ENCODE measurements at regions not wholly inside any gene's neighbourhood (a gene's known extent, or its start where the extent isn't known, plus 50 kb on each side); places are given as distances from the start of the nearest gene placed in this dataset.

DNA sequence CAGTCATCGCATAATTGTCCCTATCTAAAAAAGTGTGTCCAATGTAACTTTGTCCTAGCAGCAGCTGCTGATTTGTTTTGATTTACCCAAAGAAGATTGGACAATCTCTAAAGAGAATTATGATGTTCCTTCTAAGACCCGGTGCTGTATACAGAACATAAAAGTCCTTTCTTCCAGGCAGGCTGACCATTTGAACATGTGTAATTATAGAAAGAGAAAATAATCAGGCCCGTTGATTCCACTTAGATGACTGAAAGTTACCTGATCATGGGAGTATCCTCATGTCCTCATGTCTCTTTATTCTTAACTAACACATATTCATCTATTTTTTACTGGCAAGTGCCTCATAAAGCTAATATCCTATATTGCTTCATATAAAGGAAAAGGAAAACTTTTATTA, 164.1 kb upstream of the MRPS30 start:
- intact Hi-C loops (cut with micrococcal nuclease): no loop called here
- Mint-ChIP-seq H3K4me3 (no peak overlapping the region), H3K27ac (no peak overlapping the region), H3K9me3 (peaks cover 4% of the 10 kb centered on the region), H3K27me3 (ENCODE audit: insufficient read depth) (no peaks in the 10 kb centered on the region), H3K36me3 (ENCODE audit: low read depth) (no peaks in the 10 kb centered on the region), H3K4me1 (ENCODE audit: low read depth) (no peaks in the 10 kb centered on the region)
- no peak for DNase-seq (ENCODE audit: low spot score)

DNA sequence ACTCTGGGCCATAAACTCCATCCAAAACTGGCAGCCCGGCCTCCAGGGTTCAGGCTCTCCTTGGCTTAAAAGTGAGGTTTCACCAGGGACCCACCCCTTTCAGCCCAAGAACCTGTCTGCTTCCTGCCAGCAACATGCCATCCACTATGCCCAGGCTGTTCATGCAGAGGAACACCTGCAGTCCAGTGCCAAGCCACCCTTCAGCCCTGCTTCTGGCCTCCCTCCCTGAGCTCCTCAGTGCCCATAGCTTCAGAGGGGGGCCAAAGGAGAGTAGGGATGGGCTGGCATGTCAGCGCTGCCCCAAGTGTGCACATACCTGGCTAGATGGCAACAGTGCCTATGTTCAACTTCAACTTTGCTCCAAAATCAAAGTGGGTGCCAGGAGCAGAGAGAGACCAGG, 166.9 kb upstream of the MRPS30 start:
- no peaks in the 10 kb centered on the region for H3K4me1 Mint-ChIP-seq (ENCODE audit: low read depth)
- no peak overlapping the region for H3K4me3 Mint-ChIP-seq
- H3K36me3 Mint-ChIP-seq (ENCODE audit: low read depth): no peaks in the 10 kb centered on the region
- H3K9me3 Mint-ChIP-seq: no peaks in the 10 kb centered on the region
- no peaks in the 10 kb centered on the region for H3K27me3 Mint-ChIP-seq (ENCODE audit: insufficient read depth)
- intact Hi-C loops (cut with micrococcal nuclease): no loop called here
- no peak for DNase-seq (ENCODE audit: low spot score)
- H3K27ac Mint-ChIP-seq: no peak overlapping the region

DNA sequence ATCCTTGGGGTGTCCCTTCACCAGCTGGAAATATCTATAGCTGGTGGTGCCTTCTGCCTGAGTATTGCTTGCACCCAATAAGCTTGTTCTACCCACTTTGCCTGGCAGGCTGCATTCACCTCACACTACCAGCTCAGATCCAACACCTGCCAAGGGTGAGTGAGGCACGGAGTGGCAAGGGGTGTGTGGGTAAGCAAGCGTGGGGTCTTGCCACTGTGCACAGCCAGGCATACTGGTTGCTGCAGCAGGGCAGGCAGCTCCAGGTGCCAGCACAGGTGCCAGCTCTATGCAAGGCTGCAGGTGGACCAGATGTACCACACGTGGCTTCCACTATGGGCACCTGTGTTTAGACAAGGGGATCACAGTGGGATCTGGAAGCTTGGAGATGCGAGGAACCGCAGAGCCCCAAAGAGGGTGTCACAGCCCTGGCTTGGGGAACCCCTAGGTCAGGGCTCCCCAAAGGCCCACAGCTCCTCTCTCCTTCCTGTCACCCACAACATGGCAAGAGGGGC, 167.7 kb upstream of the MRPS30 start:
- H3K9me3 Mint-ChIP-seq: no peaks in the 10 kb centered on the region
- H3K4me3 Mint-ChIP-seq: no peak overlapping the region
- H3K36me3 Mint-ChIP-seq (ENCODE audit: low read depth): no peaks in the 10 kb centered on the region
- no peaks in the 10 kb centered on the region for H3K4me1 Mint-ChIP-seq (ENCODE audit: low read depth)
- intact Hi-C loops (cut with micrococcal nuclease): no loop called here
- H3K27ac Mint-ChIP-seq: no peak overlapping the region
- DNase-seq (ENCODE audit: low spot score): no peak
- H3K27me3 Mint-ChIP-seq (ENCODE audit: insufficient read depth): no peaks in the 10 kb centered on the region

DNA sequence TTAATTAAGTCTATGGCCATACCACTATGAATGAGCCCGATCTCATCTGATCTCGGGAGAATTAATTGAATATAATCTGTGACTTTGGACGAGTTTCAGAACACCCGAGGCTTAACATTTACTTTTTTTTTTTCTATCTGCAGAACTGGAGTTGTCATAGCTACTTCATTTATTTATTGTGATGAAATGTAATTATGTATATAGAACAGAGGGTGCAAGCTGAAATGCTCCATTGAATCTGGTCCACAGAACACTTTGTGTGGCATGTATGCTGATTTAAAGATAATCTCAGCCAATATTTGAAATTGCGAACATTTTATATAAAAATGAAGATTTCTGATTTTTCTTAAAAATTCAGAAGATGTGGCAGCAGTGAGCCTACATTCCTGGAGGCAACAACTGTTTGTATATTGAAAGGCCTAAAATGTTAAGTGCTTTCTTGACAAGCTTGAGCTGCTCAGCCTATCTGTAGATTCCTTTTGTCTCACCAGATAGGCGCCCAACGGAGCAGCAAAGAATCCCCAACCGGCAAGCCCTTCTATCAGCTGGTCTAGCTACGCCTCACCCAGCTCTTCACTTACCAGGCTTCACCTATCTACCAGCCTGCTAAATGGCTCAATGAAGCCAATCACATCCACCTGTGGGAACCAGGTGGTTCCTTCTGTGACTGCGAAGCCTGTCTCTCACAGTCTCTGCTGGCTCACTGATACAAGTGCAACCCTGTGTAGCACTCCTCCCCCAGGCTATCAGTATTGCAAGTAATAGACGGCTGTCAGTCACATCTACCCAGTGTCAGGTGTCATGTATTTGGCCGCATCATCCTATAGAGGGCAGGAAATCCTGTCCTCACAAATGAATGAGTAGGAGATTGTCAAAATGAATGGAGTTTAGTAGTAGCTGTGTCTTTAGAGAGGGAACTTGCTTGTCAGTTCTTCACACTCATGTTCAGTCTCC, 170.6 kb upstream of the MRPS30 start:
- H3K4me1 Mint-ChIP-seq (ENCODE audit: low read depth): no peaks in the 10 kb centered on the region
- no peaks in the 10 kb centered on the region for H3K9me3 Mint-ChIP-seq
- H3K27ac Mint-ChIP-seq: no peak overlapping the region
- no peak overlapping the region for H3K4me3 Mint-ChIP-seq
- H3K27me3 Mint-ChIP-seq (ENCODE audit: insufficient read depth): no peaks in the 10 kb centered on the region
- DNase-seq (ENCODE audit: low spot score): no peak
- H3K36me3 Mint-ChIP-seq (ENCODE audit: low read depth): no peaks in the 10 kb centered on the region
- intact Hi-C loops (cut with micrococcal nuclease): no loop called here

DNA sequence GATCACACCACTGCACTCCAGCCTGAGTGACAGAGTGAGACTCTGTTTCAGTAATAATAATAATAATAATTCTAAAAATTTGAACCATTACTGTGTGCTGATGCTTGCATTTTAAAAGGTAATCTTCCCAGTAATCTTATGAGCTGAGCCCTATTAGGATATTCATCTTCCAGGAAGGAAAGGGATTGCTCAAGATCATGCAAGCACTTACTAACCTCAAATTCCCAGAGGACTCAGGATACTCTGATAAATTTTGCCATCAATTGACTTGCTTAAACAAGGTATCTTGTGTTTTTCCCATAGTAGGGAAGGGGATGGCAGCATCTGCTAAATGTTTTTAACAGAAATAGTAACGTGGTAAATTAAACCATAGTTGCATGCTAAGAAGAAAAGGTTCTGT, 176.4 kb upstream of the MRPS30 start:
- DNase-seq (ENCODE audit: low spot score): no peak
- H3K9me3 Mint-ChIP-seq: peaks cover 6% of the 10 kb centered on the region
- H3K27ac Mint-ChIP-seq: no peak overlapping the region
- intact Hi-C loops (cut with micrococcal nuclease): no loop called here
- no peaks in the 10 kb centered on the region for H3K36me3 Mint-ChIP-seq (ENCODE audit: low read depth)
- no peaks in the 10 kb centered on the region for H3K4me1 Mint-ChIP-seq (ENCODE audit: low read depth)
- no peak overlapping the region for H3K4me3 Mint-ChIP-seq
- no peaks in the 10 kb centered on the region for H3K27me3 Mint-ChIP-seq (ENCODE audit: insufficient read depth)

DNA sequence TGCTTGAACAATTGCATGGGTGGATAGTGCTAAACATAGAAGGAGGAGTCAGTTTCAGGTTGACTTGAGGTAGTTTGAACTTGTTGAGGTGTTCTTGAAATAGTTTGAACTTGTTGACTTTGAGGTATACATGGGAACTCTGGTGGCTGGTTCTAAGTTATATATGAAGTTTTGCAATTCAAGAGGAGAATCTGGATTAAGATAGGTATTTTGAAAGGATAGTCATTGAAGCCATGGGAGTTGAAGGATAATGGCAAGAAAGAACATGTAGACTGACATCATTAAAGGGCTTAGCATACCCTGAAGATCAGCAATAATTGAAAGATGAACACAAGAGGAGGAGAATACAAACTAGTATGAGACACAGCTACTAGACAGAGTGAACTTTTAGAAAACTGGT, 181.9 kb upstream of the MRPS30 start:
- H3K27me3 Mint-ChIP-seq (ENCODE audit: insufficient read depth): no peaks in the 10 kb centered on the region
- no peak for DNase-seq (ENCODE audit: low spot score)
- no peaks in the 10 kb centered on the region for H3K4me1 Mint-ChIP-seq (ENCODE audit: low read depth)
- peaks cover 9% of the 10 kb centered on the region for H3K9me3 Mint-ChIP-seq
- no peak overlapping the region for H3K4me3 Mint-ChIP-seq
- intact Hi-C loops (cut with micrococcal nuclease): no loop called here
- H3K27ac Mint-ChIP-seq: no peak overlapping the region
- H3K36me3 Mint-ChIP-seq (ENCODE audit: low read depth): no peaks in the 10 kb centered on the region

DNA sequence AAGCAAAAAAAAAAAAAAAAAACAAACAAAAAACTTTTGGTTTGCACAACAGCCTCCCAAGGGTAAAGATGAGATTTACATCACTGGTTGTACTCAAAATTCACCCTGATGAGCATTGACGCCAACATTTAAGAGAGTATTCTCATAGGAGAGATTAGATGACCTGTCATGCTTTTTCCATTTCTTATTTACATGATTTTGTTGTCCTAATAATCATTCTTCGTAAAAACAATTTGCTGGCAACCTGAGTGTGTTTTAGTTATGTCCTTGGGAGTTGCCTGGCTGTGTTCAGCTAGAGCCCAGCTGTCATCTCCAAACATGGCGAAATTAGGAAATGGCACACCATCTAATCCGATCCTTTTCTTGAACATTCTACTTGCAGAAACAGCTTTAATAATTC, 186.4 kb upstream of the MRPS30 start:
- peaks cover 3% of the 10 kb centered on the region for H3K9me3 Mint-ChIP-seq

DNA sequence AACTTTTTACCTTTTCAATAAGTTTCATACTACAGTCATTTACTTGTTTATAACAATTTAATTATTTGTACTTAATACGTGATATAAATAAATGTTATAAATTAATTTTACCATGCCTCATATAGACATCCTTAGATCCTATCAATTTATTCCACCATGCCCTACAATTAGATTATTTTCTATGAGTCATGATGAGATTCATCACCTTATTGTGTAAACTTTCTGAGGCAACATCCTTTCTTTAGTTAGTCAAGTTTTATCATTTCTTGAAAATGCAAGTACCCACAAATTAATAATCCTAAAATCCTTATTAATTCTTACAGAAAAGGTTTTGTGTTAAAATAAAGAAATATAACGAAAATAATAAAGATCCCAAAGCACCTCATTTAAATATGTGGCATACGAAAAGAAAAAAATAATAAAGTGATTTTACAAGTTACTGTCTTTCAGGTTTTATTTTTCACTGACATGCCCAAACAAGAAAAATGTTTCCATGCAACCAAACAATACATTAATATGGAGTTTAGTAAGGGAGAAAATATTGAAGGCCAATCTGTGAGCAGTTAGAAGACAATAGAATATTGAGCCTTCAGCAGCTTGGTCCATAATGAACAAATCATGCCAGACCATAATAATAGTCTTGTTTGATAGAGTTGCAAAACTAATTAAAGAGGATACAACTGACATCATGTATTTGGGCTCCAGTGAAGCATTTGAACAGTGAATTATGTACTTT, 188.7 kb upstream of the MRPS30 start:
- H3K4me3 Mint-ChIP-seq: no peak overlapping the region
- H3K4me1 Mint-ChIP-seq (ENCODE audit: low read depth): no peaks in the 10 kb centered on the region
- peaks cover 3% of the 10 kb centered on the region for H3K9me3 Mint-ChIP-seq
- intact Hi-C loops (cut with micrococcal nuclease): no loop called here
- H3K27ac Mint-ChIP-seq: no peak overlapping the region
- no peaks in the 10 kb centered on the region for H3K36me3 Mint-ChIP-seq (ENCODE audit: low read depth)
- no peak for DNase-seq (ENCODE audit: low spot score)
- H3K27me3 Mint-ChIP-seq (ENCODE audit: insufficient read depth): no peaks in the 10 kb centered on the region

More for the DNA sequence above, 186.4 kb upstream of the MRPS30 start:
- intact Hi-C loops (cut with micrococcal nuclease): no loop called here
- Mint-ChIP-seq H3K36me3 (ENCODE audit: low read depth) (no peaks in the 10 kb centered on the region), H3K4me1 (ENCODE audit: low read depth) (no peaks in the 10 kb centered on the region), H3K4me3 (no peak overlapping the region), H3K27ac (no peak overlapping the region), H3K27me3 (ENCODE audit: insufficient read depth) (no peaks in the 10 kb centered on the region)
- no peak for DNase-seq (ENCODE audit: low spot score)

DNA sequence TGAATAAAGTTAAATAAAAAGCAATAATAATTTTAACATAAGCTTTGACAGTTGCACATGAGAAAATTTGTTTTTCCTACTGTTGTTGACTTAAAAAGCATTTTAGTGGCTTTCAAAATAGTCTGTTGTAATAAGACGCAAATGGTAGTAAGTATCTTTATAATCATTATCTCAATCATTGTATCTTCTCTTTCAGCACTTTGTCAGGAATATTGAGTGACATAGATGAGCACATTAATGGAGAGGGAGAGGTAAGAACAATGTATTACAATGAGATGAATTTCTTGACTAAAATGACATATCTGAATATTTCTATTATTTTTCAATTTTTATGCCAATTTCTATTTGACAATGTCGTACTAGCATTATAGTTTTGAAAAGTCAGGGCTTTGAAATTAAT, 193.9 kb upstream of the MRPS30 start:
- DNase-seq (ENCODE audit: low spot score): no peak
- H3K9me3 Mint-ChIP-seq: no peaks in the 10 kb centered on the region
- no peaks in the 10 kb centered on the region for H3K27me3 Mint-ChIP-seq (ENCODE audit: insufficient read depth)
- H3K27ac Mint-ChIP-seq: no peak overlapping the region
- no peak overlapping the region for H3K4me3 Mint-ChIP-seq
- intact Hi-C loops (cut with micrococcal nuclease): no loop called here
- H3K36me3 Mint-ChIP-seq (ENCODE audit: low read depth): no peaks in the 10 kb centered on the region
- no peaks in the 10 kb centered on the region for H3K4me1 Mint-ChIP-seq (ENCODE audit: low read depth)

DNA sequence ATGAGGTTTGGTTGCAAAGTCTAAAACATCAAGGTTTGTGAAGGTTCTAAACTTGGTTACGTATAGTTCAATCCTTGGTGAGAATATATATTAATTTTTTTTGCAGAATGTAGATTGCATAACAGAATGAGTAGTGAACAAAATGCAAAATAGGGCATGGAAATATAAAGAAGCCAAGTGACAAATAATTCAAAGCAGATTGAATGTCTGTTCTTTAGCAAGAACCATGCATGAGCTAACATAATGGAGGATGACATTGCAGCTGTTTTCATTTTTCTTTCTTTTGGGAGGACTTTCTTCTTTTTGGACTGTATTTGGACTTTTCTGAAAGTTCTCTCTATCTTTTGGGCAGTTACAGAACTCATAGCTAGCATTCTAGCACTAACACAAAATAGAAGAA, 194.8 kb upstream of the MRPS30 start:
- intact Hi-C loops (cut with micrococcal nuclease): no loop called here
- Mint-ChIP-seq H3K9me3 (no peaks in the 10 kb centered on the region), H3K4me1 (ENCODE audit: low read depth) (no peaks in the 10 kb centered on the region), H3K27me3 (ENCODE audit: insufficient read depth) (no peaks in the 10 kb centered on the region), H3K36me3 (ENCODE audit: low read depth) (no peaks in the 10 kb centered on the region), H3K4me3 (no peak overlapping the region), H3K27ac (no peak overlapping the region)
- no peak for DNase-seq (ENCODE audit: low spot score)

DNA sequence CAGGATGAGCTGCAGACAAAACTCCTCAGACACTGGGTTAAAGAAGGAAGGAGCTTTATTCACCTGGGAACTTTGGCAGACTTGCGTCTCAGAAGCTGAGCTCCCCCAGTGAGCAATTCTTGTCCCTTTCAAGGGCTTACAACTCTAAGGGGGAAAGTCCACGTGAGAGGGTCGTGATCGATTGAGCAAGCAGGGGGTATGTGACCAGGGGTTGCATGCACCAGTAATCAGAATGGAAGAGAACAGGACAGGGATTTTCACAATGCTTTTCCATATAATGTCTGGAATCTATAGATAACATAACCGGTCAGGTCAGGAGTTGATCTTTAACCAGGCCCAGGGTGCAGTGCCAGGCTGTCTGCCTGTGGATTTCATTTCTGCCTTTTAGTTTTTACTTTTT, 202.8 kb upstream of the MRPS30 start:
- Mint-ChIP-seq H3K9me3 (peaks cover 11% of the 10 kb centered on the region), H3K4me1 (ENCODE audit: low read depth) (no peaks in the 10 kb centered on the region), H3K27ac (no peak overlapping the region), H3K36me3 (ENCODE audit: low read depth) (no peaks in the 10 kb centered on the region), H3K27me3 (ENCODE audit: insufficient read depth) (no peaks in the 10 kb centered on the region), H3K4me3 (no peak overlapping the region)
- intact Hi-C loops (cut with micrococcal nuclease): no loop called here
- no peak for DNase-seq (ENCODE audit: low spot score)

DNA sequence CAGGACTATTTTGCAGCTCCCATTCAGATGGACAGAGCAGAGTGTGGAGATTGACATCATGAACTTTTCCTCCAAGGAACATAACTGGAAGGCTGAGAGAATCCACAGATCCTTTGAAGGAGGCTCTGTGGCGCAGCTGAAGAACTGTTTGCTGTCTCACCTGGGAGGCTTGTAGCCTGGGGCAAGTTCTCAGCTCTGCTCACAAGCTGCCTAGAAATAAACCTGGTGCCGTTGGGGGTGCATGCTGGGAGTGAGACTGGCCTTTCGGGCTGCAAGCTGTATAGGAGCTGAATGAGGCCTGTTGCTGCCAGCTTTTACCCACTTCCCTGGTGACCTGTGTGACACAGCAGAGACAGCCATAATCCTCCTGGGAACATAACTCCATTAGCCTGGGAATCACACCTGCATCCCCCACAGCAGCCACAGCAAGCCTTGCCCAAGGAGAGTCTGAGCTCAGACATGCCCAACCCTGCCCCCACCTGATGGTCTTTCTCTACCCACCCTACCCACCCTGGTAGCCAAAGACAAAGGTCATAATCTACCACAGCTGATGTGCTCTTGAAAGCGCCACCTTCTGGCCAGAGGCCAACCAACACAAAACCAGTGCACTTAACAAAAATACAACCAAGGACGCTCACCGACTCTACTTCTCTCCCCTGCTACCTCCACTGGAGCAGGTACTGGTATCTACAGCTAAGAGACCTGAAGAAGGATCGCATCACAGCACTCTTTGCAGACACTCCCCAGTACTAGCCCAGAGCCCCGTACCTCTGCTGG, 205.1 kb upstream of the MRPS30 start:
- DNase-seq (ENCODE audit: low spot score): no peak
- intact Hi-C loops (cut with micrococcal nuclease): no loop called here
- Mint-ChIP-seq H3K4me1 (ENCODE audit: low read depth) (no peaks in the 10 kb centered on the region), H3K9me3 (peaks cover 11% of the 10 kb centered on the region), H3K27ac (no peak overlapping the region), H3K4me3 (no peak overlapping the region), H3K27me3 (ENCODE audit: insufficient read depth) (no peaks in the 10 kb centered on the region), H3K36me3 (ENCODE audit: low read depth) (no peaks in the 10 kb centered on the region)

DNA sequence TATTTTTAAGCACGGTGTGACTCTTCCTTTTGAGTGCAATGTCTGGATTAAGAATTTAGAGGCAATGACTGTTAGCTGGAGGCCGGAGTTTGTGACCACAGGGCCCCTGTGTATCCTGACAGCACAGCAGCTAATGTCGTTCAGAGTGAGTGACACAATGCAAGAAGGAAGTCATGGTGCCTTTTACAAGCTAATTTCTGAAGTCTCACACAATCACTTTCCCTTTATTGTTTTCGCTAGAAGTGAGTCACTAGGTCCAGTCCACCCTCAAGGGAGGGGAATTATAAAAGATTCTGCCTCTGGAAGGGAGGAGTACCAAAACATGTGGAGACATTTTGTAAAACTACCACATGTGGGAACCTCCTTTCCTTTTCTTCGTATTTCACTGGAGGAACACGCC, 185.5 kb upstream of the FGF10 start:
- H3K27ac Mint-ChIP-seq: no peak overlapping the region
- no peaks in the 10 kb centered on the region for H3K27me3 Mint-ChIP-seq (ENCODE audit: insufficient read depth)
- intact Hi-C loops (cut with micrococcal nuclease): no loop called here
- no peaks in the 10 kb centered on the region for H3K4me1 Mint-ChIP-seq (ENCODE audit: low read depth)
- H3K4me3 Mint-ChIP-seq: no peak overlapping the region
- peaks cover 19% of the 10 kb centered on the region for H3K9me3 Mint-ChIP-seq
- no peaks in the 10 kb centered on the region for H3K36me3 Mint-ChIP-seq (ENCODE audit: low read depth)
- DNase-seq (ENCODE audit: low spot score): no peak

Data from activated T-helper 1 cell treated with anti-CD3 and anti-CD28 coated beads, Interleukin-12 subunit alpha, Interleukin-12 subunit beta, Interleukin-2, Interleukin-4 antibody, amounts not matched to agents 30 ng/mL and 10 ng/mL and 1 ng/mL, durations not matched to agents 14 hours and 24 hours and 36 hours (primary cell).